SK-N-SH (cell line): ENCODE measurements at regions not wholly inside any gene's neighbourhood (a gene's known extent, or its start where the extent isn't known, plus 50 kb on each side); places are given as distances from the start of the nearest gene placed in this dataset.
"Not testable (repeated sequence)": the region's sequence is repeated elsewhere in the genome, so short reads cannot be mapped to it uniquely, and the experiment has no call there.

ENCODE experiments used
- CTCF ChIA-PET: fragments of 300-600, 350-600 bp; formaldehyde crosslinking; extraction: SDS; loops from one replicate; lab custom pipeline; 2021; lab: Yijun Ruan, JAX
- POLR2A ChIA-PET: fragments of 350-600 bp; sonication (Branson Sonifier 250); formaldehyde crosslinking; extraction: SDS; loops from one replicate; lab custom pipeline; 2020; ENCODE audit warnings: antibody characterized with exemption, inconsistent platforms; lab: Yijun Ruan, JAX
- DNase-seq: peaks from one replicate; pipeline ENCODE4 v3.0.0; 2012
- H2AFZ ChIP-seq: fragments of 200-600 bp; sonication (generic); 2 replicates; pipeline ENCODE4 v1.8.1; 2016; ENCODE audit warnings: antibody characterized with exemption, mild to moderate bottlenecking, low read depth
- H3F3A ChIP-seq: fragments of 200-600 bp; sonication (generic); replicated peaks from 2 replicates; pipeline ENCODE3; 2016; ENCODE audit warnings: antibody characterized with exemption, mild to moderate bottlenecking; ENCODE audit not compliant: insufficient read depth
- H3K27ac ChIP-seq, 2 experiments: fragments of 200-500 bp in 1 of 2; fragments of 200-600 bp in 1 of 2; sonication (Bioruptor generic) in 1 of 2; sonication (generic), shearing (Covaris generic) in 1 of 2; 2 replicates each; pipeline versions ENCODE4 v1.5.1 to v1.6.1; 2014 to 2016; ENCODE audit warnings: low read depth in 2 of 2, inconsistent platforms in 1 of 2, low read length in 1 of 2, mild to moderate bottlenecking in 1 of 2, mixed read lengths in 1 of 2
- H3K27me3 ChIP-seq: fragments of 200-600 bp; sonication (generic), shearing (Covaris generic); 2 replicates; pipeline ENCODE4 v1.6.1; 2016; ENCODE audit warnings: mixed run types; ENCODE audit not compliant: insufficient read depth
- H3K36me3 ChIP-seq, 2 experiments: fragments of 200-500 bp in 1 of 2; fragments of 200-600 bp in 1 of 2; sonication (Bioruptor generic) in 1 of 2; sonication (generic) in 1 of 2; replicated peaks in 1 of 2; 2 replicates each; pipeline versions ENCODE3 to v1.5.1; 2014 to 2016; ENCODE audit warnings: low read length in 1 of 2, mild to moderate bottlenecking in 1 of 2; ENCODE audit not compliant: insufficient read depth in 2 of 2, control insufficient read depth in 1 of 2
- H3K4me1 ChIP-seq, 2 experiments: fragments of 200-500 bp in 1 of 2; fragments of 200-600 bp in 1 of 2; sonication (Bioruptor generic) in 1 of 2; sonication (generic), shearing (Covaris generic) in 1 of 2; 2 replicates each; pipeline versions ENCODE4 v1.5.1 to v1.6.1; 2014 to 2016; ENCODE audit warnings: low read depth in 1 of 2, low read length in 1 of 2, mixed run types in 1 of 2; ENCODE audit not compliant: insufficient read depth in 2 of 2, control insufficient read depth in 1 of 2
- H3K4me2 ChIP-seq: fragments of 200-600 bp; sonication (generic), shearing (Covaris generic); 2 replicates; pipeline ENCODE4 v1.6.1; 2017; ENCODE audit warnings: mixed run types
- H3K4me3 ChIP-seq, 2 experiments: fragments of 200-500 bp in 1 of 2; fragments of 200-600 bp in 1 of 2; sonication (Bioruptor generic) in 1 of 2; sonication (generic), shearing (Covaris generic) in 1 of 2; 2 replicates each; pipeline versions ENCODE4 v1.5.1 to v1.8.1; 2014 to 2016; ENCODE audit warnings: low read depth in 2 of 2, inconsistent platforms in 1 of 2, low read length in 1 of 2, mild to moderate bottlenecking in 1 of 2, mixed read lengths in 1 of 2, moderate library complexity in 1 of 2
- H3K79me2 ChIP-seq: fragments of 200-600 bp; sonication (generic); 2 replicates; pipeline ENCODE4 v1.8.1; 2017; ENCODE audit warnings: mild to moderate bottlenecking; ENCODE audit not compliant: insufficient read depth
- H3K9ac ChIP-seq: fragments of 200-600 bp; sonication (generic); 2 replicates; pipeline ENCODE4 v1.6.1; 2017; ENCODE audit warnings: mixed run types
- H3K9me2 ChIP-seq: fragments of 200-600 bp; sonication (generic); 2 replicates; pipeline ENCODE4 v1.6.1; 2017; ENCODE audit warnings: mixed run types
- H3K9me3 ChIP-seq: fragments of 200-600 bp; sonication (generic); 2 replicates; pipeline ENCODE4 v1.6.1; 2017; ENCODE audit warnings: mixed run types, mild to moderate bottlenecking, moderate library complexity
- H4K20me1 ChIP-seq: fragments of 200-600 bp; sonication (generic); 2 replicates; pipeline ENCODE4 v1.6.1; 2017; ENCODE audit warnings: mild to moderate bottlenecking, mixed run types; ENCODE audit not compliant: insufficient read depth
- WGBS: methylation state at CpG from one replicate; pipeline ENCODE4 v1.1.6; 2017; ENCODE audit warnings: low lambda C conversion rate; 5-methylcytosine and 5-hydroxymethylcytosine counted together

DNA sequence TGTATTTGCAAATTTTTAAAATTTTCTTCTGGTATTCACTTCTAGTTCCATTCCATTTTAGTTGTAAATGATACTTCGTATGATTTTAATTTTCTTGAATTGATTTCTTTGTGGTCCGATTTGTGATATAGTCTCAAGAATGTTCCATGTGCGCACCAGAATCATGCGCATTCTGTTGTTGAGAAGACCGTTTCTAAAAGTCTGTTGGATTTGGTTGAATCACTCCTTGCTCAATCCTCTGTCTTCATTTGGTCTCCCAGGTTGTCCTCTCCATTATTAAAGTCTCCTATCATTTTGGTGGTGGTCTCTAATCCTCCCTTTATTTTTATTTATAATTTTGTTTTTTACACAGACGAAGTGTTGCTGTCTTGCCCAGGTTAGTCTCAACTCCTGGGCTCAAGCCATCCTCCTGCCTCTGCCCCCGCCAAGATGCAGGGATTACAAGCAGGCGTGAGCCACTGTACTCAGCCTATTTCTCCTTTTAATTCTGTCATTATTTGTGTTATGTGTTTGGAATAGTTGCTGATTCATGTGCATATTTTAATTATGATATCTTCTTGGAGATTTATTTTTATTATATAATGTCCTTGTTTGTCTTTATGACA lies 1490.8 kb downstream of the FOXD4L5 start:
- POLR2A ChIA-PET, H3K4me2 ChIP-seq, H3K9me3 ChIP-seq, CTCF ChIA-PET, H3K36me3 ChIP-seq, H3K27ac ChIP-seq, H3K4me3 ChIP-seq, DNase-seq, H3K4me1 ChIP-seq, H2AFZ ChIP-seq, H4K20me1 ChIP-seq, H3F3A ChIP-seq, H3K9ac ChIP-seq, H3K27me3 ChIP-seq, H3K79me2 ChIP-seq, H3K9me2 ChIP-seq: not testable (repeated sequence)
- 12% methylated on average over 8 of the region's 8 CpGs for WGBS

- WGBS: 0% methylated on average over 3 of the region's 3 CpGs
- H3K9me3 ChIP-seq, CTCF ChIA-PET: not testable (repeated sequence)
Measured at GRCh38 chr9:63787454-63787853, 1497.6 kb downstream of the FOXD4L5 start.

GRCh38 chr9:63785059-63785458 lies 1500.0 kb downstream of the FOXD4L5 start:
- CTCF ChIA-PET, H3K36me3 ChIP-seq, H3K79me2 ChIP-seq, H3K9ac ChIP-seq, H4K20me1 ChIP-seq, H3K9me3 ChIP-seq, H3F3A ChIP-seq, H3K4me2 ChIP-seq, DNase-seq, H3K27ac ChIP-seq, H3K4me1 ChIP-seq, POLR2A ChIA-PET, H3K9me2 ChIP-seq, H2AFZ ChIP-seq, H3K4me3 ChIP-seq, H3K27me3 ChIP-seq: not testable (repeated sequence)
- 13% methylated on average over 14 of the region's 15 CpGs for WGBS

More at GRCh38 chr9:63787454-63787853, 1497.6 kb downstream of the FOXD4L5 start:
- H3K27me3 ChIP-seq, H3K4me3 ChIP-seq, H3K9ac ChIP-seq, POLR2A ChIA-PET, H4K20me1 ChIP-seq, H3K27ac ChIP-seq, H2AFZ ChIP-seq, DNase-seq, H3K79me2 ChIP-seq, H3K36me3 ChIP-seq, H3K4me2 ChIP-seq, H3K4me1 ChIP-seq, H3K9me2 ChIP-seq, H3F3A ChIP-seq: not testable (repeated sequence)

GRCh38 chr9:63784421-63784820 lies 1500.6 kb downstream of the FOXD4L5 start:
- H3F3A ChIP-seq, H2AFZ ChIP-seq, POLR2A ChIA-PET, H3K9ac ChIP-seq, H3K4me3 ChIP-seq, H3K27ac ChIP-seq, H4K20me1 ChIP-seq, H3K27me3 ChIP-seq, H3K4me1 ChIP-seq, CTCF ChIA-PET, H3K36me3 ChIP-seq, H3K79me2 ChIP-seq, H3K9me2 ChIP-seq, H3K9me3 ChIP-seq, H3K4me2 ChIP-seq, DNase-seq: not testable (repeated sequence)
- WGBS: 53% methylated on average over 21 of the region's 21 CpGs

DNA sequence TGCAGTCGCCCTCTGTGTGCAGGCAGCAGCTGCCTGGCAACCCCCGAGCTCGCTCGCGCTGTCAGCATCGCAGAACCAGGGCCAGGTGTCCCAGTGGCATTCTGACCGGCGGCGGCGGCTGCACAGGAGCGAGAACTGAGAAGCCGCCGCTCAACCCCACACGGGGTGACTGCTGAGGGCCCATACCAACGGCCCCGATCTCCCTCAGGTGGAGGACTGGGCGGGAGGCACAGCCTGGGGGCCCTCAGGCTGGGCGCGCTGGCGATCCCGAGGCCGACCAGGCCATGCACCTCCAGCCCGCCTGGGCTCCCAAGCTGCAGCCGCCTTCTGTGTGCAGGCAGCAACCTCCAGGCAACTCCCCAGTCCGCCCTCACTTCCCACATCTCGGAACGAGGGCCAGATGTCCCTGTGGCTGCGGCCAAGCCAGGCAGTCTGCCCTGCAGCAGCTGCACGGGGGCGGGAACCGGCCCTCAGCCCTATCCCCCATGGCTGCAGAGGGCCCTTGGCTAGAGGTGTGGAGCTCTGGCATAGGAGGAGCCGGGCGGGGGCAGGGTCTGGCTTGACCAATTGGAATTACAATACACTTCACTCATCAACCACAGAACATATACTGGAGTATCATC lies 1503.1 kb downstream of the FOXD4L5 start:
- WGBS: 3% methylated on average over 6 of the region's 33 CpGs
- H3K4me1 ChIP-seq, H3K9ac ChIP-seq, H4K20me1 ChIP-seq, POLR2A ChIA-PET, H3K36me3 ChIP-seq, H3K9me3 ChIP-seq, H3K79me2 ChIP-seq, CTCF ChIA-PET, H3K27ac ChIP-seq, H3K27me3 ChIP-seq, H2AFZ ChIP-seq, H3F3A ChIP-seq, H3K9me2 ChIP-seq: not testable (repeated sequence)
- H3K4me2 ChIP-seq: peak overlapping the region; percentile 73
- peak overlapping the region; percentile 31 to 49; a peak in 3 of 4 replicates for H3K4me3 ChIP-seq
- peak; percentile 13 for DNase-seq
